GM12878 (cell line): ENCODE measurements at regions not wholly inside any gene's neighbourhood (a gene's known extent, or its start where the extent isn't known, plus 50 kb on each side); places are given as distances from the start of the nearest gene placed in this dataset.

Source experiments
- ATAC-seq: fragments of 200-7000 bp; cut with Tn5 transposase; 3 replicates; pipeline ENCODE4 v1.9.1; 2020; ENCODE audit warnings: mild to moderate bottlenecking, moderate library complexity
- BruUV-seq: library from RNA; stranded (reverse); fragments of 400-500 nt; replicated peaks from 2 replicates; lab custom pipeline; 2021; lab: Mats Ljungman, UMichigan
- CTCF ChIA-PET: fragments of 300-600 bp; sonication (Branson Sonifier 250); formaldehyde crosslinking; extraction: SDS; loops from one replicate; lab custom pipeline; 2021; ENCODE audit warnings: inconsistent platforms; lab: Yijun Ruan, JAX
- POLR2A ChIA-PET: fragments of 350-600 bp; formaldehyde crosslinking; extraction: SDS; loops from one replicate; lab custom pipeline; 2021; ENCODE audit warnings: inconsistent platforms; lab: Charles Lee
- RAD21 ChIA-PET: fragments of 300-600 bp; sonication (Branson Sonifier 250); formaldehyde crosslinking; loops from one replicate; lab custom pipeline; 2023; ENCODE audit warnings: antibody characterized with exemption; ENCODE audit not compliant: unreplicated experiment; lab: Charles Lee
- SMC1A ChIA-PET: fragments of 300-600 bp; sonication (Branson Sonifier 250); formaldehyde crosslinking; loops from one replicate; lab custom pipeline; 2023; ENCODE audit not compliant: unreplicated experiment, uncharacterized antibody; lab: Charles Lee
- DNase-seq: peaks from one replicate; pipeline ENCODE4 v3.0.0-alpha.2; 2011; ENCODE audit warnings: low read depth, low spot score
- FAIRE-seq: peaks from 3 replicates; lab custom pipeline; 2011; peaks lifted over from hg19 to GRCh38; lab: Jason Lieb, UNC
- H2AFZ ChIP-seq: 2 replicates; pipeline ENCODE4 v1.6.0; 2011; ENCODE audit warnings: low read depth, low read length, control low read depth; ENCODE audit not compliant: control insufficient read depth
- H3K27ac ChIP-seq: 2 replicates; pipeline ENCODE4 v1.5.1; 2011; ENCODE audit warnings: control low read depth; ENCODE audit not compliant: control insufficient read depth, insufficient read depth
- H3K27me3 ChIP-seq, 2 experiments: replicated peaks in 1 of 2; 2 replicates each; pipeline versions ENCODE4 v1.6.0 to v1.6.1; 2011; ENCODE audit warnings: low read length in 1 of 2; ENCODE audit not compliant: control insufficient read depth in 2 of 2, insufficient read depth in 2 of 2
- H3K36me3 ChIP-seq, 2 experiments: 2 replicates each; pipeline ENCODE4 v1.5.1; 2011; ENCODE audit warnings: low read length in 1 of 2; ENCODE audit not compliant: control insufficient read depth in 2 of 2, insufficient read depth in 2 of 2
- H3K4me1 ChIP-seq: 2 replicates; pipeline ENCODE4 v1.6.1; 2011; ENCODE audit warnings: mild to moderate bottlenecking, low read length, moderate library complexity, mixed read lengths; ENCODE audit not compliant: control insufficient read depth, insufficient read depth
- H3K4me2 ChIP-seq: 2 replicates; pipeline ENCODE4 v1.6.0; 2011; ENCODE audit warnings: control low read depth; ENCODE audit not compliant: control insufficient read depth, insufficient read depth
- H3K4me3 ChIP-seq: fragments of 200-600 bp; sonication (generic); 2 replicates; pipeline ENCODE4 v1.5.1; 2016
- H3K79me2 ChIP-seq: 2 replicates; pipeline ENCODE4 v1.6.0; 2011; ENCODE audit warnings: low read length; ENCODE audit not compliant: control insufficient read depth, insufficient read depth
- H3K9ac ChIP-seq: 2 replicates; pipeline ENCODE4 v1.8.0; 2011; ENCODE audit warnings: low read length, control low read depth, mixed read lengths; ENCODE audit not compliant: control insufficient read depth, insufficient read depth
- H3K9me3 ChIP-seq: replicated peaks from 3 replicates; pipeline ENCODE4 v1.5.1; 2011; ENCODE audit warnings: mild to moderate bottlenecking, low read length; ENCODE audit not compliant: control insufficient read depth, insufficient read depth
- H4K20me1 ChIP-seq: 2 replicates; pipeline ENCODE4 v1.6.0; 2011; ENCODE audit not compliant: control insufficient read depth, insufficient read depth
- CBFB ChIP-seq: IDR thresholded peaks from 2 replicates; pipeline ENCODE4 v1.6.1; 2016; ENCODE audit warnings: antibody characterized with exemption, low read depth
- EGR1 ChIP-seq, 2 experiments: IDR thresholded peaks; 1 replicate in 1 of 2; 2 replicates in 1 of 2; pipeline ENCODE4 v1.6.1; 2011 to 2012; ENCODE audit warnings: low read depth in 2 of 2, low read length in 2 of 2, borderline replicate concordance in 1 of 2, mild to moderate bottlenecking in 1 of 2, moderate library complexity in 1 of 2
- IKZF1 ChIP-seq: fragments of 450-650 bp; conservative IDR thresholded peaks from 2 replicates; pipeline ENCODE4 v1.6.1; 2017; ENCODE audit warnings: antibody characterized with exemption, mild to moderate bottlenecking
- IRF4 ChIP-seq: IDR thresholded peaks from 2 replicates; pipeline ENCODE4 v1.6.1; 2011; ENCODE audit warnings: low read depth, low read length
- JUNB ChIP-seq: IDR thresholded peaks from 2 replicates; pipeline ENCODE4 v1.6.1; 2016; ENCODE audit warnings: antibody characterized with exemption, mild to moderate bottlenecking
- MYB ChIP-seq: fragments of 150-350 bp; IDR thresholded peaks from 2 replicates; pipeline ENCODE4 v1.6.1; 2014; ENCODE audit warnings: mild to moderate bottlenecking, low read depth, low read length, borderline replicate concordance
- NFYA ChIP-seq: IDR thresholded peaks from 2 replicates; pipeline ENCODE4 v1.6.1; 2011; ENCODE audit warnings: low read depth, mild to moderate bottlenecking, low read length, improper control_type of control experiment, borderline replicate concordance
- POLR2AphosphoS5 ChIP-seq: IDR thresholded peaks from 2 replicates; pipeline ENCODE4 v1.6.1; 2011; ENCODE audit warnings: mild to moderate bottlenecking, low read length, inconsistent platforms
- RAD21 ChIP-seq: IDR thresholded peaks from 2 replicates; pipeline ENCODE4 v1.6.1; 2011; ENCODE audit warnings: mild to moderate bottlenecking, low read depth, low read length, moderate library complexity; ENCODE audit not compliant: insufficient read depth
- RAD51 ChIP-seq: fragments of 450-650 bp; IDR thresholded peaks from 2 replicates; pipeline ENCODE4 v1.6.1; 2016; ENCODE audit warnings: moderate library complexity, mild to moderate bottlenecking, inconsistent platforms
- SMARCA5 ChIP-seq: fragments of 450-650 bp; IDR thresholded peaks from 2 replicates; pipeline ENCODE4 v1.6.1; 2017; ENCODE audit warnings: mild to moderate bottlenecking
- SUZ12 ChIP-seq: fragments of 200-600 bp; sonication (generic); IDR thresholded peaks from one replicate; pipeline ENCODE4 v1.6.1; 2018; ENCODE audit warnings: antibody characterized with exemption, mild to moderate bottlenecking; ENCODE audit not compliant: unreplicated experiment
- WRNIP1 ChIP-seq: IDR thresholded peaks from 2 replicates; pipeline ENCODE4 v1.6.1; 2011; ENCODE audit warnings: low read depth, low read length, improper control_type of control experiment, borderline replicate concordance
- YBX1 ChIP-seq: fragments of 450-650 bp; IDR thresholded peaks from 2 replicates; pipeline ENCODE4 v1.6.1; 2016; ENCODE audit warnings: antibody characterized with exemption
- ZNF24 ChIP-seq: fragments of 450-650 bp; IDR thresholded peaks from 2 replicates; pipeline ENCODE4 v1.6.1; 2017; ENCODE audit warnings: antibody characterized with exemption, mild to moderate bottlenecking
- ZNF274 ChIP-seq: IDR thresholded peaks from one replicate; pipeline ENCODE4 v1.8.0; 2011; ENCODE audit not compliant: insufficient read length, insufficient read depth
- ZNF622 ChIP-seq: fragments of 450-650 bp; IDR thresholded peaks from 2 replicates; pipeline ENCODE4 v1.6.1; 2017; ENCODE audit warnings: mild to moderate bottlenecking, inconsistent platforms
- WGBS: methylation state at CpG from one replicate; pipeline ENCODE4 v1.1.6; 2016; ENCODE audit warnings: low lambda C conversion rate; ENCODE audit not compliant: insufficient replicate concordance, insufficient coverage; ENCODE audit errors: missing lambda C conversion rate; 5-methylcytosine and 5-hydroxymethylcytosine counted together
- in situ Hi-C: fragments of 300-500 bp; cut with MboI; formaldehyde crosslinking; loops from 9 replicates; pipeline ENCODE4 v1.14.3; 2018; ENCODE audit warnings: mixed read lengths
- intact Hi-C: fragments of 100-400 bp; cut with micrococcal nuclease; formaldehyde crosslinking; loops from one replicate; pipeline ENCODE4 v1.14.2; 2022; ENCODE audit not compliant: unreplicated experiment
- TF ChIP-seq, protein P1 (sequence below): fragments of 450-650 bp; IDR thresholded peaks from 2 replicates; pipeline ENCODE4 v1.6.1; 2016; ENCODE audit warnings: mild to moderate bottlenecking
- TF ChIP-seq, protein P2 (sequence below): IDR thresholded peaks from 2 replicates; pipeline ENCODE4 v1.6.1; 2011; ENCODE audit warnings: mild to moderate bottlenecking, low read depth, low read length, moderate library complexity; ENCODE audit not compliant: insufficient replicate concordance

DNA sequence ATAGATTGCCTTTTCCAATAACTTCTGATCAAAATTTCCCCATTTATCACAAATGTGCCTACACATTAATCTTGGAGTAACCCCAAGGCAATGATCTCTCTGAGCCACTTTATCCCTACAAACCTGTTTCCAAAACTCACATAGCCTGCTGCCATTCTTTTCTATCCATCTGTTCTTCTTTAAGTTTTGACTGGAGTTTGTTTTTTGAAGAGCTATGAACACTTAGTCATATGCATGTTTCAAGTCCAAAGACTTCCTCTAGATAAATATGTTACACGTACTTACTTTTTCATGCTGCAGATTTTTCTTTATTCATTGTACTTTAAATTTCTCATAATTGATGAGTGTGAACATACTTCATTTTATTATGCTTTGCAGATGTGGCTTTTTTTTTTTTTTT, 488.9 kb upstream of the CITED2 start:
- CTCF ChIA-PET: interaction anchor here (0.6 to 1.6 kb wide), 6 partner anchors 9 to 1699 kb away, joined by 3 to 7 read pairs (median 4); no protein-coding TSS in a partner anchor
- WGBS: 88% methylated on average over 1 of the region's 1 CpG
- intact Hi-C loops: no loop called here

DNA sequence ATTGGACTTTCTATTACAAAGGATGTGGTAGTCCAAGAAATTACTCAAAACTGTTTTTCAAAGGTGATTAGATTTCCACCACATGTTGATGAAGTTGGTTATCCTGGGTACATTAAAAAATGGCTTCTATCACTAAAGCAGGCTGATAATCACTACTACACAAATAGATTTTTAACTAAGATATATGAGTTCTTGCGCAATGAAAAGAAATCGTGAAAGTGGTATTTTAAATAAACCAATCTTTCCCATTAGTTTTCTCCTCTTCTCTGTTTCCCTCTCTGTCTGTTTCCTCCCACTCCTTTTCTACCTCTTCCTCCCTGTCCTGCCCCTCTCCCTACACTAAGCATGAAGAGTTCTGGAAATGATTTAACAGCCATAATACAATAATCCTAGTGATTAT, 487.9 kb upstream of the CITED2 start:
- FAIRE-seq (no peak), ATAC-seq (no peak), DNase-seq (no peak)
- Histone ChIP-seq H3K27ac (no peak overlapping the region), H2AFZ (no peak overlapping the region), H3K79me2 (no peaks in the 10 kb centered on the region), H4K20me1 (no peaks in the 10 kb centered on the region), H3K9me3 (no peaks in the 10 kb centered on the region), H3K36me3 (no peaks in the 10 kb centered on the region), H3K4me1 (no peaks in the 10 kb centered on the region), H3K9ac (no peak overlapping the region), H3K27me3 (no peaks in the 10 kb centered on the region), H3K4me2 (no peak overlapping the region), H3K4me3 (no peak overlapping the region)
- SMC1A ChIA-PET: interaction anchor here (0.8 to 2.9 kb wide), 2 partner anchors 8 to 95 kb away, joined by 3 to 16 read pairs; no protein-coding TSS in a partner anchor
- RAD21 ChIA-PET: no interaction called here
- intact Hi-C loops: no loop called here
- no TSS peak for BruUV-seq
- POLR2A ChIA-PET: no interaction called here
- in situ Hi-C loops: no loop called here
- CTCF ChIA-PET: interaction anchor here (0.8 kb wide), 1 partner anchor 493 kb away, joined by 4 read pairs; no protein-coding TSS in a partner anchor
- WGBS: 97% methylated on average over 2 of the region's 2 CpGs
- TF ChIP-seq, protein P1, sequence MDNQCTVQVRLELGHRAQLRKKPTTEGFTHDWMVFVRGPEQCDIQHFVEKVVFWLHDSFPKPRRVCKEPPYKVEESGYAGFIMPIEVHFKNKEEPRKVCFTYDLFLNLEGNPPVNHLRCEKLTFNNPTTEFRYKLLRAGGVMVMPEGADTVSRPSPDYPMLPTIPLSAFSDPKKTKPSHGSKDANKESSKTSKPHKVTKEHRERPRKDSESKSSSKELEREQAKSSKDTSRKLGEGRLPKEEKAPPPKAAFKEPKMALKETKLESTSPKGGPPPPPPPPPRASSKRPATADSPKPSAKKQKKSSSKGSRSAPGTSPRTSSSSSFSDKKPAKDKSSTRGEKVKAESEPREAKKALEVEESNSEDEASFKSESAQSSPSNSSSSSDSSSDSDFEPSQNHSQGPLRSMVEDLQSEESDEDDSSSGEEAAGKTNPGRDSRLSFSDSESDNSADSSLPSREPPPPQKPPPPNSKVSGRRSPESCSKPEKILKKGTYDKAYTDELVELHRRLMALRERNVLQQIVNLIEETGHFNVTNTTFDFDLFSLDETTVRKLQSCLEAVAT: no peak
- TF ChIP-seq IRF4 (no peak), ZNF24 (no peak), ZNF274 (no peak), ZNF622 (no peak), IKZF1 (no peak), CBFB (no peak), MYB (no peak), NFYA (no peak)
- TF ChIP-seq, protein P2, sequence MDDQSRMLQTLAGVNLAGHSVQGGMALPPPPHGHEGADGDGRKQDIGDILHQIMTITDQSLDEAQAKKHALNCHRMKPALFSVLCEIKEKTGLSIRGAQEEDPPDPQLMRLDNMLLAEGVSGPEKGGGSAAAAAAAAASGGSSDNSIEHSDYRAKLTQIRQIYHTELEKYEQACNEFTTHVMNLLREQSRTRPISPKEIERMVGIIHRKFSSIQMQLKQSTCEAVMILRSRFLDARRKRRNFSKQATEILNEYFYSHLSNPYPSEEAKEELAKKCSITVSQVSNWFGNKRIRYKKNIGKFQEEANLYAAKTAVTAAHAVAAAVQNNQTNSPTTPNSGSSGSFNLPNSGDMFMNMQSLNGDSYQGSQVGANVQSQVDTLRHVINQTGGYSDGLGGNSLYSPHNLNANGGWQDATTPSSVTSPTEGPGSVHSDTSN: no peak

More for the DNA sequence above, 488.9 kb upstream of the CITED2 start:
- H3K4me2 ChIP-seq: no peak overlapping the region
- no peak for DNase-seq
- no peak for ATAC-seq
- no peak overlapping the region for H2AFZ ChIP-seq
- no peaks in the 10 kb centered on the region for H3K79me2 ChIP-seq
- no peak overlapping the region for H3K27ac ChIP-seq
- ChIA-PET POLR2A (no interaction called here), RAD21 (interaction anchor here (1.3 kb wide), 1 partner anchor 10 kb away, joined by 3 read pairs; no protein-coding TSS in a partner anchor), SMC1A (interaction anchor here (2.1 to 2.9 kb wide), 2 partner anchors 9 to 10 kb away, joined by 7 to 16 read pairs; no protein-coding TSS in a partner anchor)
- H3K9ac ChIP-seq: no peak overlapping the region
- no peaks in the 10 kb centered on the region for H3K4me1 ChIP-seq
- no peak for FAIRE-seq
- no peaks in the 10 kb centered on the region for H3K36me3 ChIP-seq
- no TSS peak for BruUV-seq
- H3K4me3 ChIP-seq: no peak overlapping the region
- no peaks in the 10 kb centered on the region for H3K9me3 ChIP-seq
- TF ChIP-seq WRNIP1 (no peak), SMARCA5 (no peak), RAD51 (no peak), ZNF622 (no peak), SUZ12 (no peak), RAD21 (no peak), YBX1 (no peak), JUNB (no peak), POLR2AphosphoS5 (no peak), EGR1 (IDR thresholded peaks at IDR 0.05; ENCODE audit: borderline replicate concordance in 1 of 2, low read depth in 2 of 2, low read length in 2 of 2) (no peak)
- in situ Hi-C loops: no loop called here
- H3K27me3 ChIP-seq: no peaks in the 10 kb centered on the region
- no peaks in the 10 kb centered on the region for H4K20me1 ChIP-seq
